B cell (primary cell): ENCODE measurements at regions not wholly inside any gene's neighbourhood (a gene's known extent, or its start where the extent isn't known, plus 50 kb on each side); places are given as distances from the start of the nearest gene placed in this dataset.

Experiments used
- ATAC-seq: fragments of 200-7000 bp; cut with Tn5 transposase; one replicate; pipeline ENCODE4 v1.10.0; 2021; ENCODE audit warnings: low read depth, mild to moderate bottlenecking, moderate number of reproducible peaks, moderate library complexity
- CTCF ChIA-PET: fragments of 350-600 bp; sonication (Branson Sonifier 250); formaldehyde crosslinking; loops from one replicate; lab custom pipeline; 2021; ENCODE audit warnings: antibody characterized with exemption, inconsistent platforms; lab: Charles Lee
- POLR2A ChIA-PET: fragments of 350-600 bp; sonication (Branson Sonifier 250); formaldehyde crosslinking; loops from one replicate; lab custom pipeline; 2021; ENCODE audit warnings: antibody characterized with exemption; lab: Charles Lee
- DNase-seq: peaks from one replicate; pipeline ENCODE4 v3.0.0; 2013
- H2AFZ ChIP-seq: 2 replicates; pipeline ENCODE4 v1.6.1; 2012; ENCODE audit warnings: mild to moderate bottlenecking, low read depth, low read length; ENCODE audit not compliant: insufficient read depth, poor library complexity, severe bottlenecking
- H3K27ac ChIP-seq, 2 donors: 1 replicate in 1 of 2; 2 replicates in 1 of 2; pipeline ENCODE4 v1.5.1; 2012 to 2013; ENCODE audit warnings: low read length in 2 of 2, mild to moderate bottlenecking in 2 of 2, moderate library complexity in 1 of 2
- H3K27me3 ChIP-seq, 4 experiments: fragments of 200-600 bp in 1 of 4; sonication (generic) in 1 of 4; replicated peaks in 1 of 4; 1 replicate in 2 of 4; 2 replicates in 2 of 4; pipeline versions ENCODE4 v1.6.1 to v1.7.0; 2013 to 2016; ENCODE audit warnings: low read length in 3 of 4, mild to moderate bottlenecking in 2 of 4, mixed read lengths in 1 of 4, moderate library complexity in 1 of 4; ENCODE audit not compliant: insufficient read depth in 4 of 4, control insufficient read depth in 3 of 4; ENCODE audit errors: control extremely low read depth in 1 of 4
- H3K36me3 ChIP-seq, 2 experiments: replicated peaks in 1 of 2; 1 replicate in 1 of 2; 2 replicates in 1 of 2; pipeline versions ENCODE4 v1.6.1 to v1.7.1; 2013; ENCODE audit warnings: low read length in 1 of 2; ENCODE audit not compliant: insufficient read depth in 2 of 2, control insufficient read depth in 1 of 2; ENCODE audit errors: control extremely low read depth in 1 of 2, extremely low read depth in 1 of 2
- H3K4me1 ChIP-seq, 2 donors: fragments of 200-600 bp in 1 of 2; sonication (generic) in 1 of 2; 1 replicate in 1 of 2; 2 replicates in 1 of 2; pipeline versions ENCODE4 v1.5.1 to v1.6.1; 2013 to 2017; ENCODE audit warnings: low read length in 2 of 2; ENCODE audit not compliant: control insufficient read depth in 2 of 2, insufficient read depth in 2 of 2
- H3K4me2 ChIP-seq: replicated peaks from 2 replicates; pipeline ENCODE3; 2012; ENCODE audit warnings: mild to moderate bottlenecking, low read depth, low read length; ENCODE audit not compliant: poor library complexity, severe bottlenecking
- H3K4me3 ChIP-seq, 5 experiments: fragments of 200-600 bp in 1 of 5; sonication (generic) in 1 of 5; 1 replicate in 3 of 5; 2 replicates in 2 of 5; pipeline versions ENCODE4 v1.5.1 to v1.7.0; 2011 to 2016; ENCODE audit warnings: low read length in 4 of 5, mild to moderate bottlenecking in 4 of 5, low read depth in 2 of 5, control low read depth in 1 of 5, moderate library complexity in 1 of 5; ENCODE audit not compliant: insufficient read depth in 1 of 5; ENCODE audit errors: control extremely low read depth in 1 of 5, extremely low read depth in 1 of 5
- H3K79me2 ChIP-seq: fragments of 200-600 bp; sonication (generic); one replicate; pipeline ENCODE4 v1.6.0; 2016; ENCODE audit warnings: low read length; ENCODE audit not compliant: control insufficient read depth, insufficient read depth
- H3K9ac ChIP-seq: fragments of 200-600 bp; sonication (generic); 2 replicates; pipeline ENCODE4 v1.6.1; 2017; ENCODE audit warnings: mild to moderate bottlenecking, low read length, moderate library complexity
- H3K9me3 ChIP-seq, 3 donors: one replicate each; pipeline versions ENCODE4 v1.6.1 to v1.7.1; 2013; ENCODE audit warnings: low read length in 2 of 3; ENCODE audit not compliant: control insufficient read depth in 2 of 3, insufficient read depth in 1 of 3; ENCODE audit errors: control extremely low read depth in 1 of 3
- H4K20me1 ChIP-seq: 2 replicates; pipeline ENCODE4 v1.6.0; 2012; ENCODE audit warnings: mild to moderate bottlenecking, low read length; ENCODE audit not compliant: insufficient read depth, control insufficient read depth, poor library complexity, severe bottlenecking
- H3K27ac Mint-ChIP-seq: one replicate; pipeline ENCODE4 v1.8.0; 2021; ENCODE audit warnings: mixed read lengths
- H3K27me3 Mint-ChIP-seq: one replicate; pipeline ENCODE4 v1.8.0; 2021; ENCODE audit warnings: mixed read lengths
- H3K4me1 Mint-ChIP-seq: one replicate; pipeline ENCODE4 v1.8.0; 2021; ENCODE audit warnings: mixed read lengths
- H3K4me3 Mint-ChIP-seq: one replicate; pipeline ENCODE4 v1.8.0; 2021; ENCODE audit warnings: mixed read lengths
- H3K9me3 Mint-ChIP-seq: one replicate; pipeline ENCODE4 v1.8.0; 2022; ENCODE audit warnings: mixed read lengths; ENCODE audit not compliant: insufficient read depth
- CTCF ChIP-seq: fragments of 200-600 bp; IDR thresholded peaks from one replicate; pipeline ENCODE4 v1.8.0; 2022; ENCODE audit warnings: antibody characterized with exemption, mild to moderate bottlenecking
- EZH2 ChIP-seq: IDR thresholded peaks from 2 replicates; pipeline ENCODE4 v1.6.1; 2012; ENCODE audit warnings: borderline replicate concordance, low read depth, mild to moderate bottlenecking, moderate library complexity, low read length; ENCODE audit not compliant: insufficient read depth, poor library complexity, severe bottlenecking
- WGBS: methylation state at CpG from one replicate; pipeline ENCODE4 v1.1.5; 2013; ENCODE audit warnings: missing lambda C conversion rate; ENCODE audit not compliant: insufficient coverage; 5-methylcytosine and 5-hydroxymethylcytosine counted together
- intact Hi-C: fragments of 100-400 bp; cut with micrococcal nuclease; formaldehyde crosslinking; loops from one replicate; pipeline ENCODE4 v1.10.0; 2022

- ChIA-PET CTCF (no interaction called here), POLR2A (no interaction called here)
- Mint-ChIP-seq H3K4me1 (no peaks in the 10 kb centered on the region), H3K4me3 (no peak overlapping the region), H3K27me3 (no peaks in the 10 kb centered on the region), H3K9me3 (no peaks in the 10 kb centered on the region), H3K27ac (no peak overlapping the region)
- intact Hi-C loops = no loop called here
- no peak for DNase-seq
- no peak overlapping the region for H3K9ac ChIP-seq
- H3K79me2 ChIP-seq = no peaks in the 10 kb centered on the region
- no peaks in the 10 kb centered on the region for H3K9me3 ChIP-seq
- no peak overlapping the region for H3K4me3 ChIP-seq
- no peaks in the 10 kb centered on the region for H4K20me1 ChIP-seq
- 60% methylated on average over 2 of the region's 2 CpGs for WGBS
- no peaks in the 10 kb centered on the region for H3K27me3 ChIP-seq
- no peak for ATAC-seq
- H3K4me2 ChIP-seq = no peak overlapping the region
- H3K27ac ChIP-seq = no peak overlapping the region
- H3K4me1 ChIP-seq = no peaks in the 10 kb centered on the region
- no peaks in the 10 kb centered on the region for H3K36me3 ChIP-seq
- TF ChIP-seq EZH2 = no peak
- TF ChIP-seq CTCF = no peak
- no peak overlapping the region for H2AFZ ChIP-seq
Observed at GRCh38 chr18:27621236-27621890, 436.3 kb upstream of the CHST9 start.

GRCh38 chr18:27619906-27620305 is 434.8 kb upstream of the CHST9 start:
- no peak overlapping the region for H3K4me3 Mint-ChIP-seq
- no peaks in the 10 kb centered on the region for H3K27me3 ChIP-seq
- H3K36me3 ChIP-seq = no peaks in the 10 kb centered on the region
- WGBS = 97% methylated on average over 4 of the region's 4 CpGs
- intact Hi-C loops = no loop called here
- H3K9me3 ChIP-seq = peaks cover 0 to 3% (median 0%) of the 10 kb centered on the region in 3 donors
- H2AFZ ChIP-seq = no peak overlapping the region
- no peak overlapping the region for H3K4me2 ChIP-seq
- no peak overlapping the region for H3K27ac Mint-ChIP-seq
- H3K27ac ChIP-seq = no peak overlapping the region
- no peaks in the 10 kb centered on the region for H3K9me3 Mint-ChIP-seq
- DNase-seq (no peak), ATAC-seq (no peak)
- no peaks in the 10 kb centered on the region for H3K27me3 Mint-ChIP-seq
- H3K79me2 ChIP-seq = no peaks in the 10 kb centered on the region
- no peak overlapping the region for H3K4me3 ChIP-seq
- ChIA-PET POLR2A (no interaction called here), CTCF (no interaction called here)
- no peaks in the 10 kb centered on the region for H3K4me1 ChIP-seq
- H3K4me1 Mint-ChIP-seq = no peaks in the 10 kb centered on the region
- TF ChIP-seq EZH2 = no peak
- no peak for TF ChIP-seq CTCF
- no peak overlapping the region for H3K9ac ChIP-seq
- H4K20me1 ChIP-seq = no peaks in the 10 kb centered on the region
